Lung (tissue), 11 donors: ENCODE measurements at regions not wholly inside any gene's neighbourhood (a gene's known extent, or its start where the extent isn't known, plus 50 kb on each side); places are given as distances from the start of the nearest gene placed in this dataset.

ENCODE experiments used
- ATAC-seq: fragments of 200-7000 bp; cut with Tn5 transposase; one replicate; pipeline ENCODE4 v1.9.1; 2020; ENCODE audit warnings: moderate number of reproducible peaks; ENCODE audit not compliant: insufficient read depth, low FRiP score
- DNase-seq, 3 donors: peaks; one replicate each; pipeline ENCODE4 v3.0.0-alpha.2; 2013 to 2017
- H3K27ac ChIP-seq, 2 donors: one replicate each; pipeline ENCODE4 v1.5.1; 2013; ENCODE audit warnings: mild to moderate bottlenecking in 2 of 2, moderate library complexity in 2 of 2, control low read depth in 1 of 2, inconsistent platforms in 1 of 2, low read depth in 1 of 2, low read length in 1 of 2
- H3K27me3 ChIP-seq, 3 donors: one replicate each; pipeline ENCODE4 v1.5.1; 2013; ENCODE audit warnings: low read length in 2 of 3; ENCODE audit not compliant: control insufficient read depth in 3 of 3, insufficient read depth in 3 of 3
- H3K36me3 ChIP-seq, 4 donors: one replicate each; pipeline ENCODE4 v1.5.1; 2013; ENCODE audit warnings: low read length in 4 of 4, mild to moderate bottlenecking in 1 of 4, moderate library complexity in 1 of 4; ENCODE audit not compliant: control insufficient read depth in 4 of 4, insufficient read depth in 4 of 4
- H3K4me1 ChIP-seq, 5 donors: one replicate each; pipeline ENCODE4 v1.5.1; 2013; ENCODE audit warnings: low read length in 5 of 5, mild to moderate bottlenecking in 2 of 5, moderate library complexity in 1 of 5; ENCODE audit not compliant: control insufficient read depth in 5 of 5, insufficient read depth in 5 of 5
- H3K4me3 ChIP-seq: one replicate; pipeline ENCODE4 v1.5.1; 2013; ENCODE audit warnings: mild to moderate bottlenecking, control low read depth, moderate library complexity
- H3K9ac ChIP-seq, 2 donors: one replicate each; pipeline ENCODE4 v1.5.1; 2013; ENCODE audit warnings: low read length in 2 of 2, control low read depth in 1 of 2; ENCODE audit not compliant: insufficient read depth in 1 of 2
- H3K9me3 ChIP-seq, 4 donors: one replicate each; pipeline ENCODE4 v1.5.1; 2013; ENCODE audit warnings: low read length in 3 of 4, mild to moderate bottlenecking in 1 of 4, moderate library complexity in 1 of 4; ENCODE audit not compliant: control insufficient read depth in 4 of 4, insufficient read depth in 3 of 4
- WGBS, 2 donors: extraction: QIAGEN DNeasy Blood & Tissue Kit; methylation state at CpG; one replicate each; pipeline ENCODE4 v1.1.7; 2013; 5-methylcytosine and 5-hydroxymethylcytosine counted together
- TF ChIP-seq, protein P1 (sequence below): IDR thresholded peaks from 2 replicates; pipeline ENCODE4 v1.5.1; 2012; ENCODE audit warnings: mild to moderate bottlenecking; ENCODE audit errors: control extremely low read depth, extremely low read depth
- donor health status: control.
- donor health status: control.
- donor health status: Bipolar disorder and iron deficiency.
- donor health status: healthy.
- donor health status: DM: yes; HTN: yes; CAD: no.

DNA sequence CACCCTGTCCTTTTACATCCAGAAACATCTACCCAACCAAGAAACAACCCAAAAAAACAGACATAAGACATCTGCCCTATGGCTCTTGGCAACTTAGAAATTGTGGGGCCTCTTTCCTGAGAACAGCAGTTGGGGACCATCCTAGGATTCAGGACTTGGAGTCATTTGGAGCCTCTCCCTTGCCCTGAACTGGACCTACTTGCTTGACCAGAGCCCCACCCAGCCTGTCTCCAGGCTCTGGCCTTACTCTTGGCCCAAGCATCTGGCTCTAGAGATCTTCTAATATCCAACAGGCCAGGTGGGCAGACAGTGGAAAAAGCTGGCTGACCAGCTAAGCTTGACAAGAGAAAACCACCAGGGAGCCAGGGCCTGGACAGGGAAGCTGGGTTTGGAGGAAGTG lies 99.1 kb upstream of the C2CD4B start:
- peaks cover 0 to 42% (median 17%) of the 10 kb centered on the region in 4 donors for H3K9me3 ChIP-seq
- no peaks in the 10 kb centered on the region for H3K36me3 ChIP-seq
- no peak overlapping the region for H3K27ac ChIP-seq
- no peak overlapping the region for H3K4me3 ChIP-seq
- no peaks in the 10 kb centered on the region for H3K27me3 ChIP-seq
- DNase-seq (no peak), ATAC-seq (no peak)
- no peak overlapping the region for H3K9ac ChIP-seq
- TF ChIP-seq, protein P1, sequence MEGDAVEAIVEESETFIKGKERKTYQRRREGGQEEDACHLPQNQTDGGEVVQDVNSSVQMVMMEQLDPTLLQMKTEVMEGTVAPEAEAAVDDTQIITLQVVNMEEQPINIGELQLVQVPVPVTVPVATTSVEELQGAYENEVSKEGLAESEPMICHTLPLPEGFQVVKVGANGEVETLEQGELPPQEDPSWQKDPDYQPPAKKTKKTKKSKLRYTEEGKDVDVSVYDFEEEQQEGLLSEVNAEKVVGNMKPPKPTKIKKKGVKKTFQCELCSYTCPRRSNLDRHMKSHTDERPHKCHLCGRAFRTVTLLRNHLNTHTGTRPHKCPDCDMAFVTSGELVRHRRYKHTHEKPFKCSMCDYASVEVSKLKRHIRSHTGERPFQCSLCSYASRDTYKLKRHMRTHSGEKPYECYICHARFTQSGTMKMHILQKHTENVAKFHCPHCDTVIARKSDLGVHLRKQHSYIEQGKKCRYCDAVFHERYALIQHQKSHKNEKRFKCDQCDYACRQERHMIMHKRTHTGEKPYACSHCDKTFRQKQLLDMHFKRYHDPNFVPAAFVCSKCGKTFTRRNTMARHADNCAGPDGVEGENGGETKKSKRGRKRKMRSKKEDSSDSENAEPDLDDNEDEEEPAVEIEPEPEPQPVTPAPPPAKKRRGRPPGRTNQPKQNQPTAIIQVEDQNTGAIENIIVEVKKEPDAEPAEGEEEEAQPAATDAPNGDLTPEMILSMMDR = no peak
- H3K4me1 ChIP-seq = no peaks in the 10 kb centered on the region

DNA sequence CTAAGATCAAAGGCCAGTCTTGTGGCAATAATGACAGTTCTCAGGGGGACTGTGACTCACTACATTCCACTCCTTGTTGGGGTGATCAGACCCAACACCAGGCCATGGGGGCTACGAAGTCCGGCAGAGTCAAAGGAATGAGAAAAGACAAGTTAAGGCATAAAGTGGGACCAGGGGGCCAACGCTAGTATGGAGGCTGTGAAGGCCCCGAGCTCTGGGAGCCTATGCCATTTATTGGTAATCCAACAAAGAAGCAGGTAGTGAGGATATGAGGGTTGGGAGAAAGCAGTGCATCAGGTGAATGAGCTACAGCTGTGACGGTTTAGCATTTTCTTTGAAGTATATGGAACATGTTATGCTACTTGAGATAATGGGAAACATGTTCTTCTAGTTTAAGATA lies 104.4 kb upstream of the C2CD4B start:
- ATAC-seq (no peak), DNase-seq (no peak)
- Histone ChIP-seq H3K4me1 (no peaks in the 10 kb centered on the region), H3K36me3 (no peaks in the 10 kb centered on the region), H3K9me3 (peaks cover 0 to 32% (median 19%) of the 10 kb centered on the region in 4 donors), H3K27me3 (no peaks in the 10 kb centered on the region), H3K4me3 (no peak overlapping the region), H3K27ac (no peak overlapping the region), H3K9ac (no peak overlapping the region)
- 90 to 96% methylated on average over 5 of the region's 5 CpGs for WGBS, 2 donors
- TF ChIP-seq, protein P1 = no peak

GRCh38 chr15:62270216-62270921 lies 105.3 kb upstream of the C2CD4B start:
- H3K9ac ChIP-seq = no peak overlapping the region
- TF ChIP-seq, protein P1 = no peak
- no peaks in the 10 kb centered on the region for H3K36me3 ChIP-seq
- peaks cover 0 to 3% (median 0%) of the 10 kb centered on the region in 3 donors for H3K27me3 ChIP-seq
- WGBS, 2 donors = 90 to 93% methylated on average over 9 to 10 of the region's 10 CpGs
- H3K4me1 ChIP-seq = no peaks in the 10 kb centered on the region
- no peak for DNase-seq
- H3K9me3 ChIP-seq = peaks cover 0 to 32% (median 19%) of the 10 kb centered on the region in 4 donors
- no peak overlapping the region for H3K4me3 ChIP-seq
- no peak for ATAC-seq
- H3K27ac ChIP-seq = no peak overlapping the region

DNA sequence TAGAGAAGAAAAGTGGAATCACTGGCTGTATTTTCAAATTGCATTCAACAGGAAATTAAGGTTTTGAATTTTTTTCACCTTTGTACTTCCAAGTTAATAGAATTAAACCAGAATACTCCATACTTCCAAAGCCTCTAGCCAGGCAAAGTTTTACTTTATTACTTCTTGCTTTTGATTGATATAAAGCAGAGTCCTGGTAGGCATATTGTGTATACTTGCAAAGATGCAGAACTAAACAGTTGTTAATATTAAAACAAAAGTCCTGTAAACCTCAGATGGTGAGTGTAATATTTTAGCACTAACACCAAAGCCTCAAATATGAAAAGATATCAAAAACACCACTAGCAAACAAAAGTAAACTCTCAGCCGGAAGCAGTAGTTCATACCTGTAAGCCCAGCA lies 107.2 kb upstream of the C2CD4B start:
- Histone ChIP-seq H3K9ac (no peak overlapping the region), H3K27me3 (peaks cover 0 to 3% (median 0%) of the 10 kb centered on the region in 3 donors), H3K27ac (no peak overlapping the region), H3K4me3 (no peak overlapping the region), H3K9me3 (peaks cover 0 to 27% (median 18%) of the 10 kb centered on the region in 4 donors), H3K36me3 (no peaks in the 10 kb centered on the region), H3K4me1 (no peaks in the 10 kb centered on the region)
- WGBS, 2 donors = 95 to 97% methylated on average over 1 of the region's 1 CpG
- ATAC-seq = no peak
- DNase-seq = no peak
- TF ChIP-seq, protein P1 = no peak
